Adrenal gland (tissue), 9 donors: ENCODE measurements at regions not wholly inside any gene's neighbourhood (a gene's known extent, or its start where the extent isn't known, plus 50 kb on each side); places are given as distances from the start of the nearest gene placed in this dataset.

Source experiments
- DNase-seq, 7 donors: peaks; one replicate each; pipeline ENCODE4 v3.0.0-alpha.2; 2019 to 2020
- H3K27ac ChIP-seq, 5 donors: fragments of 200-600 bp; sonication (generic) in 4 of 5; 1 replicate in 3 of 5; 2 replicates in 2 of 5; pipeline versions ENCODE4 v1.5.1 to v1.8.0; 2016 to 2020; ENCODE audit warnings: mild to moderate bottlenecking in 1 of 5
- H3K27me3 ChIP-seq: fragments of 200-600 bp; 2 replicates; pipeline ENCODE4 v1.8.0; 2021
- H3K36me3 ChIP-seq, 2 donors: fragments of 200-600 bp; replicated peaks in 1 of 2; 1 replicate in 1 of 2; 2 replicates in 1 of 2; pipeline versions ENCODE4 v1.5.1 to v1.8.0; 2018 to 2022
- H3K4me1 ChIP-seq, 2 donors: fragments of 200-600 bp; replicated peaks in 1 of 2; 1 replicate in 1 of 2; 2 replicates in 1 of 2; pipeline versions ENCODE4 v1.5.1 to v1.8.0; 2018 to 2021
- H3K4me3 ChIP-seq, 4 donors: fragments of 200-600 bp; sonication (generic) in 3 of 4; one replicate each; pipeline ENCODE4 v1.5.1; 2016 to 2018
- H3K9me3 ChIP-seq, 3 donors: fragments of 200-600 bp; sonication (generic) in 1 of 3; replicated peaks in 1 of 3; 1 replicate in 2 of 3; 2 replicates in 1 of 3; pipeline versions ENCODE4 v1.5.1 to v1.8.0; 2016 to 2021
- POLR2A ChIP-seq, 2 donors: fragments of 450-650 bp; IDR thresholded peaks; one replicate each; pipeline ENCODE4 v1.6.1; 2017; ENCODE audit warnings: antibody characterized with exemption in 2 of 2, mild to moderate bottlenecking in 2 of 2, moderate library complexity in 1 of 2
- WGBS, 4 donors: extraction: QIAGEN DNeasy Blood & Tissue Kit in 2 of 4; methylation state at CpG; one replicate each; pipeline versions ENCODE4 v1.1.5 to v1.1.7; 2013 to 2017; 5-methylcytosine and 5-hydroxymethylcytosine counted together
- intact Hi-C, 2 donors: fragments of 100-400 bp; cut with DNase I; formaldehyde crosslinking; loops; one replicate each; pipeline versions ENCODE4 v1.14.1 to v1.15.0; 2022 to 2023
- TF ChIP-seq, protein P1 (sequence below), 6 experiments: fragments of 450-650 bp in 4 of 6; fragments of 200-600 bp in 2 of 6; sonication (generic) in 1 of 6; IDR thresholded peaks; 1 replicate in 5 of 6; 2 replicates in 1 of 6; pipeline versions ENCODE4 v1.5.1 to v1.8.0; 2016 to 2021; ENCODE audit warnings: antibody characterized with exemption in 6 of 6, mild to moderate bottlenecking in 2 of 6, moderate library complexity in 1 of 6
- donor health status: healthy with polysubstance abuse.
- donor health status: Bipolar disorder and iron deficiency.
- donor health status: DM: yes; HTN: yes; CAD: no.
- donor health status: DM: no; HTN: no; CAD: no.
- donor health status: DM: no; HTN: no; CAD: no.

DNA sequence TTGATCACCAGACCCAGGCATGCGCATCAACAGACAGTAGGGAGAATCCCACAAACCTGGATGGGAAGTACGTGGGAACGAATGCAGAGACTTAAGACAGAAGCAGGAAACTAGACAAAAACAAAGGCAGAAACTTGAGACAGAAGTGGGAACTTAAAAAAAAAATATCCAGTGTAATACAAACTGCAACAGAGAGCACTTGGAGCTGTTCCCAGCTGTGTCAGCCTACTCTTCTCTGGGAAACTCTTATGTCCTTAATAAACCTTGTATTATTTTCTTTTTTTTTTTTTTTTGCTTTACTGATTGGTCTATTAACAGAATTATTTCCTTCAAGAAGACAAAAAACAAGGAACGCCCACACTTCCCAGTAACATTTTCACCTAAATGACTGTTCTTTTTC, 1818.1 kb upstream of the RAG2 start:
- Histone ChIP-seq H3K9me3 (no peaks in the 10 kb centered on the region), H3K36me3 (no peaks in the 10 kb centered on the region), H3K27ac (no peak overlapping the region), H3K4me3 (no peak overlapping the region), H3K27me3 (no peaks in the 10 kb centered on the region), H3K4me1 (no peaks in the 10 kb centered on the region)
- intact Hi-C loops, result no loop called here
- 62 to 71% (median 67%) methylated on average over 4 of the region's 4 CpGs for WGBS, 4 donors
- TF ChIP-seq, protein P1, sequence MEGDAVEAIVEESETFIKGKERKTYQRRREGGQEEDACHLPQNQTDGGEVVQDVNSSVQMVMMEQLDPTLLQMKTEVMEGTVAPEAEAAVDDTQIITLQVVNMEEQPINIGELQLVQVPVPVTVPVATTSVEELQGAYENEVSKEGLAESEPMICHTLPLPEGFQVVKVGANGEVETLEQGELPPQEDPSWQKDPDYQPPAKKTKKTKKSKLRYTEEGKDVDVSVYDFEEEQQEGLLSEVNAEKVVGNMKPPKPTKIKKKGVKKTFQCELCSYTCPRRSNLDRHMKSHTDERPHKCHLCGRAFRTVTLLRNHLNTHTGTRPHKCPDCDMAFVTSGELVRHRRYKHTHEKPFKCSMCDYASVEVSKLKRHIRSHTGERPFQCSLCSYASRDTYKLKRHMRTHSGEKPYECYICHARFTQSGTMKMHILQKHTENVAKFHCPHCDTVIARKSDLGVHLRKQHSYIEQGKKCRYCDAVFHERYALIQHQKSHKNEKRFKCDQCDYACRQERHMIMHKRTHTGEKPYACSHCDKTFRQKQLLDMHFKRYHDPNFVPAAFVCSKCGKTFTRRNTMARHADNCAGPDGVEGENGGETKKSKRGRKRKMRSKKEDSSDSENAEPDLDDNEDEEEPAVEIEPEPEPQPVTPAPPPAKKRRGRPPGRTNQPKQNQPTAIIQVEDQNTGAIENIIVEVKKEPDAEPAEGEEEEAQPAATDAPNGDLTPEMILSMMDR (IDR thresholded peaks at IDR 0.05), result no peak
- no peak for TF ChIP-seq POLR2A (IDR thresholded peaks at IDR 0.05)
- DNase-seq, result no peak

DNA sequence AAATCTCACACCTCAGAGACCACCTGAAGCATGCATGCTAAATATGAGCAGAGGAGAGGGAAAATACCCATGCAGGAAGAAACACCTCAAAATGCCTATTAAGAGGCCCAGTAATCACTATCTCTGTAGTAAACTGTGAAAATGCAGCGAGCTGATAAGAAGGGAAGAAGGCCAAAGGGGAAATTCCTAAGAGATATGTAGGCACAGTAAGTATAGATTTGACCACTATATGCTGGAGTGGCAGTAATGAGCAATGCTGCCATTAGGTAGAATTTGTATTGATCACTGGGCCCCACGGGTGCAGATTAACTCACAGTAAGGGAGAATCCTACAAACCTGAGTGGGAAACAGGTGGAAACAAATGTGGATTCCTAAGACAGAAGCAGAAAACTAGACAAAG, 1813.1 kb upstream of the RAG2 start:
- no peak overlapping the region for H3K27ac ChIP-seq
- no peaks in the 10 kb centered on the region for H3K4me1 ChIP-seq
- no peaks in the 10 kb centered on the region for H3K9me3 ChIP-seq
- TF ChIP-seq, protein P1 (IDR thresholded peaks at IDR 0.05), result no peak
- TF ChIP-seq POLR2A (IDR thresholded peaks at IDR 0.05), result no peak
- intact Hi-C loops, result no loop called here
- H3K4me3 ChIP-seq, result no peak overlapping the region
- no peak for DNase-seq
- H3K36me3 ChIP-seq, result no peaks in the 10 kb centered on the region
- 80 to 87% (median 86%) methylated on average over 2 of the region's 2 CpGs for WGBS, 4 donors
- no peaks in the 10 kb centered on the region for H3K27me3 ChIP-seq

DNA sequence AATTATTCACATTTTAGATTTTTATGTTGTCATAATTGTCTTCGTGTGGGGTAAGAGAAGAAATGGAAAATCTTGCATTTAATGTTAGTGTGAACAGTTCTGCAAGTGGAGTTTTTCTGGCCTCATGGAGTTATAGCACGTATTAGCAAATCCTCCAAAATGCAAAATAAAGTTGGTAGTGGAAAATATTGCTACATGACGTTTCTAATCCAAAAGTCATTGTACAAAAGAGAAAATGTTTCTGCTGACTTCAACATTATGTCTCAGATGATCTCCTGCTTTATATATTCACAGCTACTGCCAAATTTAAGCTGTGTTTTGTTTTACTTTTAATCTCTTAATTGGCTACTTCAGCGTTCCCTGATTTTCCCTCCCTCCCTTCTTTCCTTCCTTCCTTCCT, 1804.0 kb upstream of the RAG2 start:
- no peaks in the 10 kb centered on the region for H3K36me3 ChIP-seq
- WGBS, 4 donors, result 52 to 76% (median 57%) methylated on average over 4 of the region's 4 CpGs
- H3K9me3 ChIP-seq, result no peaks in the 10 kb centered on the region
- no peak overlapping the region for H3K27ac ChIP-seq
- DNase-seq, result no peak
- TF ChIP-seq, protein P1 (IDR thresholded peaks at IDR 0.05), result no peak
- TF ChIP-seq POLR2A (IDR thresholded peaks at IDR 0.05), result no peak
- intact Hi-C loops, result no loop called here
- H3K4me3 ChIP-seq, result no peak overlapping the region
- H3K4me1 ChIP-seq, result no peaks in the 10 kb centered on the region
- no peaks in the 10 kb centered on the region for H3K27me3 ChIP-seq

DNA sequence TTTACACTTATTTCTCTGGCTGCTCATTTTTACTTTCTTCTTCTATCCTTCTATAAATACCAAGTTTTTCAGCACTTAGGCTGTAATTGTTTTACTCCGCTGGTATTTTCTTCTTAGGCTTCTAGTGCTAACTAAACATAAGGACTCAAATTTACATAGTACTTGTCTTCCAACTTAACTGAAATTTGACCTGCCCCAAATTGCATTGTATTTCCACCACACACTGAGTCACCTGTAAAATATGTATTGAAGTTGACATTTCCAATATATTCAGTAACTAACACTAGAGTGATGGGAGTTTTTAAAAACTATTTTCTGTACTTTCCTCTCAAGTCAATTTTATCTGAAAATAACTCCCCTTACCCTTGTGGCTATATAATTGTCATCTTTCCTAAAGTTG, 1794.1 kb upstream of the RAG2 start:
- Histone ChIP-seq H3K27me3 (no peaks in the 10 kb centered on the region), H3K4me3 (no peak overlapping the region), H3K27ac (no peak overlapping the region), H3K4me1 (no peaks in the 10 kb centered on the region), H3K36me3 (no peaks in the 10 kb centered on the region), H3K9me3 (peaks cover 0 to 5% (median 0%) of the 10 kb centered on the region in 3 donors)
- DNase-seq, result no peak
- intact Hi-C loops, result no loop called here
- TF ChIP-seq, protein P1 (IDR thresholded peaks at IDR 0.05), result no peak
- no peak for TF ChIP-seq POLR2A (IDR thresholded peaks at IDR 0.05)
- WGBS, 4 donors, result 89 to 100% (median 95%) methylated on average over 1 of the region's 1 CpG
